Fibroblast of lung (primary cell): ENCODE measurements at regions not wholly inside any gene's neighbourhood (a gene's known extent, or its start where the extent isn't known, plus 50 kb on each side); places are given as distances from the start of the nearest gene placed in this dataset.

Experiments
- DNase-seq, 2 donors: peaks; one replicate each; pipeline versions ENCODE4 v3.0.0 to v3.0.0-alpha.2; 2010; ENCODE audit warnings: low read depth in 2 of 2
- H2AFZ ChIP-seq: 2 replicates; pipeline ENCODE4 v1.5.1; 2012; ENCODE audit warnings: low read length, control low read depth, inconsistent platforms
- H3K27ac ChIP-seq: 2 replicates; pipeline ENCODE4 v1.5.1; 2011; ENCODE audit warnings: low read length, control low read depth; ENCODE audit not compliant: insufficient read depth
- H3K27me3 ChIP-seq: 2 replicates; pipeline ENCODE4 v1.5.1; 2011; ENCODE audit warnings: mild to moderate bottlenecking, low read length; ENCODE audit not compliant: control insufficient read depth, insufficient read depth
- H3K36me3 ChIP-seq: 2 replicates; pipeline ENCODE4 v1.5.1; 2011; ENCODE audit warnings: low read length; ENCODE audit not compliant: control insufficient read depth, insufficient read depth
- H3K4me1 ChIP-seq: 2 replicates; pipeline ENCODE4 v1.5.1; 2011; ENCODE audit warnings: low read length; ENCODE audit not compliant: control insufficient read depth, insufficient read depth; ENCODE audit errors: extremely low read depth
- H3K4me2 ChIP-seq: 2 replicates; pipeline ENCODE4 v1.5.1; 2011; ENCODE audit warnings: low read length, control low read depth; ENCODE audit not compliant: insufficient read depth; ENCODE audit errors: extremely low read depth
- H3K4me3 ChIP-seq, 4 experiments: fragments of 200-600 bp in 1 of 4; sonication (generic) in 1 of 4; replicated peaks in 1 of 4; 2 replicates each; pipeline ENCODE4 v1.5.1; 2011 to 2016; ENCODE audit warnings: low read length in 4 of 4, low read depth in 3 of 4, mild to moderate bottlenecking in 3 of 4, control low read depth in 2 of 4, inconsistent platforms in 1 of 4, mixed read lengths in 1 of 4; ENCODE audit not compliant: insufficient read depth in 1 of 4; ENCODE audit errors: control extremely low read depth in 1 of 4
- H3K79me2 ChIP-seq: 2 replicates; pipeline ENCODE4 v1.5.1; 2012; ENCODE audit warnings: mild to moderate bottlenecking, low read length, inconsistent platforms; ENCODE audit not compliant: control insufficient read depth, insufficient read depth
- H3K9ac ChIP-seq: 2 replicates; pipeline ENCODE4 v1.5.1; 2011; ENCODE audit warnings: mild to moderate bottlenecking, low read length, control low read depth; ENCODE audit not compliant: insufficient read depth
- H3K9me3 ChIP-seq: 2 replicates; pipeline ENCODE4 v1.5.1; 2012; ENCODE audit warnings: low read depth, low read length; ENCODE audit not compliant: control insufficient read depth, insufficient read depth
- H4K20me1 ChIP-seq: 2 replicates; pipeline ENCODE4 v1.5.1; 2011; ENCODE audit warnings: low read length; ENCODE audit not compliant: control insufficient read depth, insufficient read depth; ENCODE audit errors: extremely low read depth
- EZH2 ChIP-seq: IDR thresholded peaks from 2 replicates; pipeline ENCODE4 v1.5.1; 2012; ENCODE audit warnings: low read length, control low read depth, mild to moderate bottlenecking; ENCODE audit errors: missing control alignments
- TF ChIP-seq, protein P1 (sequence below), 2 donors: IDR thresholded peaks in 1 of 2; conservative IDR thresholded peaks in 1 of 2; 1 replicate in 1 of 2; 2 replicates in 1 of 2; pipeline ENCODE4 v1.5.1; 2011 to 2012; ENCODE audit warnings: low read length in 2 of 2, control low read depth in 1 of 2, inconsistent platforms in 1 of 2, low read depth in 1 of 2, mild to moderate bottlenecking in 1 of 2

GRCh38 chrX:99913611-99914010, 496.5 kb downstream of the PCDH19 start:
- Histone ChIP-seq H3K36me3 (no peaks in the 10 kb centered on the region), H3K9me3 (no peaks in the 10 kb centered on the region), H4K20me1 (no peaks in the 10 kb centered on the region), H3K4me3 (no peak overlapping the region), H3K4me2 (no peak overlapping the region), H2AFZ (no peak overlapping the region), H3K27ac (no peak overlapping the region), H3K79me2 (no peaks in the 10 kb centered on the region), H3K9ac (no peak overlapping the region), H3K27me3 (no peaks in the 10 kb centered on the region), H3K4me1 (no peaks in the 10 kb centered on the region)
- no peak for DNase-seq
- no peak for TF ChIP-seq EZH2
- TF ChIP-seq, protein P1, sequence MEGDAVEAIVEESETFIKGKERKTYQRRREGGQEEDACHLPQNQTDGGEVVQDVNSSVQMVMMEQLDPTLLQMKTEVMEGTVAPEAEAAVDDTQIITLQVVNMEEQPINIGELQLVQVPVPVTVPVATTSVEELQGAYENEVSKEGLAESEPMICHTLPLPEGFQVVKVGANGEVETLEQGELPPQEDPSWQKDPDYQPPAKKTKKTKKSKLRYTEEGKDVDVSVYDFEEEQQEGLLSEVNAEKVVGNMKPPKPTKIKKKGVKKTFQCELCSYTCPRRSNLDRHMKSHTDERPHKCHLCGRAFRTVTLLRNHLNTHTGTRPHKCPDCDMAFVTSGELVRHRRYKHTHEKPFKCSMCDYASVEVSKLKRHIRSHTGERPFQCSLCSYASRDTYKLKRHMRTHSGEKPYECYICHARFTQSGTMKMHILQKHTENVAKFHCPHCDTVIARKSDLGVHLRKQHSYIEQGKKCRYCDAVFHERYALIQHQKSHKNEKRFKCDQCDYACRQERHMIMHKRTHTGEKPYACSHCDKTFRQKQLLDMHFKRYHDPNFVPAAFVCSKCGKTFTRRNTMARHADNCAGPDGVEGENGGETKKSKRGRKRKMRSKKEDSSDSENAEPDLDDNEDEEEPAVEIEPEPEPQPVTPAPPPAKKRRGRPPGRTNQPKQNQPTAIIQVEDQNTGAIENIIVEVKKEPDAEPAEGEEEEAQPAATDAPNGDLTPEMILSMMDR (conservative IDR thresholded peaks at IDR 0.05 in 1 of 2, IDR thresholded peaks at IDR 0.05 in 1 of 2; ENCODE audit: low read depth in 1 of 2, low read length in 2 of 2), result no peak

DNA sequence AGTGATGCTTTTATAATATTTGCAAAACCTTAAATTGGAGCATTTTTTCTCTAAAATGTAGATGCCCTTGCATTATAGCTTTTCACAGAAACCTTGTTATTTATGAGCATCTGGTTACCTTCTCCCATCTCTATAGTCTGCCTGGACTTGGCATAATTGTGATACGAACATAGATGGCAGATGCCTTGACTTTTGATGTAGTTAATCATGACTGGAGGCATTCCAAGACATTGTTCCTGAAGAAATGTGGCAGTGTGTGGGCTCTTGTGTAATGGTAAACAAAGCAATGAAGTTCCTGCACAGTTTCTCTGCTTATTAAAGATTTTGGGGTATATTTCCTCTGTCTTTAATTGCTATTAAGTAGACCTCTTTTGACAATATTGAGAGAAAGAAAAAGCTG, 500.1 kb downstream of the PCDH19 start:
- H2AFZ ChIP-seq, result no peak overlapping the region
- H3K4me2 ChIP-seq, result no peak overlapping the region
- DNase-seq, result no peak
- no peaks in the 10 kb centered on the region for H3K9me3 ChIP-seq
- H3K27me3 ChIP-seq, result no peaks in the 10 kb centered on the region
- no peak overlapping the region for H3K27ac ChIP-seq
- no peak overlapping the region for H3K9ac ChIP-seq
- no peak overlapping the region for H3K4me3 ChIP-seq
- TF ChIP-seq, protein P1 (conservative IDR thresholded peaks at IDR 0.05 in 1 of 2, IDR thresholded peaks at IDR 0.05 in 1 of 2; ENCODE audit: low read depth in 1 of 2, low read length in 2 of 2), result no peak
- no peak for TF ChIP-seq EZH2
- H3K4me1 ChIP-seq, result no peaks in the 10 kb centered on the region
- H3K79me2 ChIP-seq, result no peaks in the 10 kb centered on the region
- H4K20me1 ChIP-seq, result no peaks in the 10 kb centered on the region
- H3K36me3 ChIP-seq, result no peaks in the 10 kb centered on the region

DNA sequence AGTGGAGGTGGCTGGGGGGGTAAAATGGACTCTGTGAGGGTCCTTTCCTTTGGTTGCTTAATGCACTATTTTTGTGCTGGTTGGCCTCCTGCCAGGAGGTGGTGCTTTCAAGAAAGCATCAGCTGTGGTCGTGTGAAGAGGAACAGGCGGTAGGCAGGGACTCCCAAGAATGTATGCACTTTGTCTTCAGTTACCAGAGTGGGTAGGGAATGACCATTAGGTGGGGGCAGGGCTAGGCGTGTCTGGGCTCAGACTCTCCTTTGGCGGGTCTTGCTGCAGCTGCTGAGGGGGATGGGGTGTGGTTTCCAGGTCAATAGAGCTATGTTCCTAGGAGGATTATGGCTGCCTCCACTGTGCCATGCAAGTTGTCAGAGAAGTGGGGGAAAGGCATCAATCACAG, 509.0 kb downstream of the PCDH19 start:
- no peaks in the 10 kb centered on the region for H3K79me2 ChIP-seq
- TF ChIP-seq, protein P1 (conservative IDR thresholded peaks at IDR 0.05 in 1 of 2, IDR thresholded peaks at IDR 0.05 in 1 of 2; ENCODE audit: low read depth in 1 of 2, low read length in 2 of 2), result no peak
- no peak for TF ChIP-seq EZH2
- no peaks in the 10 kb centered on the region for H3K27me3 ChIP-seq
- no peaks in the 10 kb centered on the region for H3K9me3 ChIP-seq
- H4K20me1 ChIP-seq, result no peaks in the 10 kb centered on the region
- no peaks in the 10 kb centered on the region for H3K4me1 ChIP-seq
- DNase-seq, result no peak
- H3K9ac ChIP-seq, result no peak overlapping the region
- no peak overlapping the region for H2AFZ ChIP-seq
- no peak overlapping the region for H3K4me2 ChIP-seq
- H3K36me3 ChIP-seq, result no peaks in the 10 kb centered on the region
- no peak overlapping the region for H3K27ac ChIP-seq
- H3K4me3 ChIP-seq, result no peak overlapping the region
